Spleen (tissue), 11 donors: ENCODE measurements at regions not wholly inside any gene's neighbourhood (a gene's known extent, or its start where the extent isn't known, plus 50 kb on each side); places are given as distances from the start of the nearest gene placed in this dataset.

ENCODE experiments used
- DNase-seq: peaks from one replicate; pipeline ENCODE4 v3.0.0-alpha.2; 2020
- H3K27ac ChIP-seq, 8 donors: fragments of 200-600 bp; sonication (generic) in 7 of 8; 1 replicate in 4 of 8; 2 replicates in 4 of 8; pipeline versions ENCODE4 v1.5.0 to v1.8.0; 2016 to 2021; ENCODE audit warnings: inconsistent platforms in 4 of 8, mild to moderate bottlenecking in 4 of 8, moderate library complexity in 1 of 8
- H3K27me3 ChIP-seq, 7 donors: fragments of 200-600 bp; sonication (generic) in 6 of 7; replicated peaks in 1 of 7; 1 replicate in 4 of 7; 2 replicates in 3 of 7; pipeline versions ENCODE4 v1.5.0 to v1.8.0; 2016 to 2021; ENCODE audit warnings: inconsistent platforms in 3 of 7, mild to moderate bottlenecking in 1 of 7
- H3K36me3 ChIP-seq, 6 donors: fragments of 200-600 bp; sonication (generic) in 5 of 6; 1 replicate in 4 of 6; 2 replicates in 2 of 6; pipeline versions ENCODE4 v1.5.0 to v1.8.0; 2016 to 2021; ENCODE audit warnings: inconsistent platforms in 2 of 6
- H3K4me1 ChIP-seq, 6 donors: fragments of 200-600 bp; sonication (generic) in 5 of 6; 1 replicate in 3 of 6; 2 replicates in 3 of 6; pipeline versions ENCODE4 v1.5.0 to v1.8.0; 2016 to 2021; ENCODE audit warnings: inconsistent platforms in 3 of 6
- H3K4me3 ChIP-seq, 8 donors: fragments of 200-600 bp; sonication (generic) in 7 of 8; 1 replicate in 4 of 8; 2 replicates in 4 of 8; pipeline versions ENCODE4 v1.5.0 to v1.8.0; 2016 to 2021; ENCODE audit warnings: inconsistent platforms in 4 of 8, mild to moderate bottlenecking in 4 of 8, moderate library complexity in 2 of 8
- H3K9me3 ChIP-seq, 8 donors: fragments of 200-600 bp; sonication (generic) in 7 of 8; 1 replicate in 4 of 8; 2 replicates in 4 of 8; pipeline versions ENCODE4 v1.5.0 to v1.8.0; 2016 to 2021; ENCODE audit warnings: inconsistent platforms in 4 of 8
- POLR2A ChIP-seq, 3 donors: fragments of 450-650 bp; IDR thresholded peaks; one replicate each; pipeline ENCODE4 v1.5.1; 2017; ENCODE audit warnings: antibody characterized with exemption in 3 of 3, mild to moderate bottlenecking in 1 of 3
- POLR2AphosphoS5 ChIP-seq, 3 donors: sonication (generic); formaldehyde crosslinking; IDR thresholded peaks; one replicate each; pipeline ENCODE4 v1.5.1; 2017; ENCODE audit warnings: antibody characterized with exemption in 3 of 3
- WGBS, 5 donors: extraction: QIAGEN DNeasy Blood & Tissue Kit in 3 of 5; methylation state at CpG; one replicate each; pipeline versions ENCODE4 v1.1.5 to v1.1.7; 2013 to 2018; 5-methylcytosine and 5-hydroxymethylcytosine counted together
- intact Hi-C: fragments of 100-400 bp; cut with DNase I; formaldehyde crosslinking; loops from one replicate; pipeline ENCODE4 v1.15.0; 2023; ENCODE audit warnings: low total_unique reads
- TF ChIP-seq, protein P1 (sequence below), 11 experiments: fragments of 200-600 bp in 7 of 11; fragments of 450-650 bp in 4 of 11; sonication (generic) in 4 of 11; IDR thresholded peaks in 8 of 11; conservative IDR thresholded peaks in 3 of 11; 1 replicate in 7 of 11; 2 replicates in 4 of 11; pipeline versions ENCODE4 v1.4.0 to v1.8.0; 2016 to 2021; ENCODE audit warnings: antibody characterized with exemption in 11 of 11, inconsistent platforms in 4 of 11, mild to moderate bottlenecking in 1 of 11
- donor health status: healthy with polysubstance abuse.
- donor health status: DM: no; HTN: no; CAD: no; lungs with moderate emphysema.
- donor health status: DM: no; HTN: no; CAD: no.
- donor health status: Bipolar disorder and iron deficiency.
- donor health status: healthy.
- donor health status: DM: no; HTN: no; CAD: no.
- donor health status: DM: yes; HTN: yes; CAD: no.

GRCh38 chr2:230643576-230644291 is 68.9 kb upstream of the CAB39 start:
- peak; percentile 84 for DNase-seq
- intact Hi-C loops = no loop called here
- H3K9me3 ChIP-seq = peaks cover 0 to 11% (median 0%) of the 10 kb centered on the region in 8 donors
- H3K27me3 ChIP-seq = peaks cover 0 to 15% (median 0%) of the 10 kb centered on the region in 7 donors
- H3K4me3 ChIP-seq = peak overlapping the region in 2 of 8 donors; percentile 2 to 31
- peaks cover 15 to 37% (median 24%) of the 10 kb centered on the region in 6 donors for H3K4me1 ChIP-seq
- 12 to 23% (median 16%) methylated on average over 9 of the region's 9 CpGs for whole genome bisulfite sequencing, 5 donors
- H3K27ac ChIP-seq = peak overlapping the region; percentile 54 to 90 (median 80)
- TF ChIP-seq, protein P1, sequence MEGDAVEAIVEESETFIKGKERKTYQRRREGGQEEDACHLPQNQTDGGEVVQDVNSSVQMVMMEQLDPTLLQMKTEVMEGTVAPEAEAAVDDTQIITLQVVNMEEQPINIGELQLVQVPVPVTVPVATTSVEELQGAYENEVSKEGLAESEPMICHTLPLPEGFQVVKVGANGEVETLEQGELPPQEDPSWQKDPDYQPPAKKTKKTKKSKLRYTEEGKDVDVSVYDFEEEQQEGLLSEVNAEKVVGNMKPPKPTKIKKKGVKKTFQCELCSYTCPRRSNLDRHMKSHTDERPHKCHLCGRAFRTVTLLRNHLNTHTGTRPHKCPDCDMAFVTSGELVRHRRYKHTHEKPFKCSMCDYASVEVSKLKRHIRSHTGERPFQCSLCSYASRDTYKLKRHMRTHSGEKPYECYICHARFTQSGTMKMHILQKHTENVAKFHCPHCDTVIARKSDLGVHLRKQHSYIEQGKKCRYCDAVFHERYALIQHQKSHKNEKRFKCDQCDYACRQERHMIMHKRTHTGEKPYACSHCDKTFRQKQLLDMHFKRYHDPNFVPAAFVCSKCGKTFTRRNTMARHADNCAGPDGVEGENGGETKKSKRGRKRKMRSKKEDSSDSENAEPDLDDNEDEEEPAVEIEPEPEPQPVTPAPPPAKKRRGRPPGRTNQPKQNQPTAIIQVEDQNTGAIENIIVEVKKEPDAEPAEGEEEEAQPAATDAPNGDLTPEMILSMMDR (IDR thresholded peaks at IDR 0.05 in 8 of 11, conservative IDR thresholded peaks at IDR 0.05 in 3 of 11) = no peak
- TF ChIP-seq POLR2A (IDR thresholded peaks at IDR 0.05) = no peak
- TF ChIP-seq POLR2AphosphoS5 (IDR thresholded peaks at IDR 0.05) = peak in 2 of 3 donors; percentile 44 to 86
- no peaks in the 10 kb centered on the region for H3K36me3 ChIP-seq

DNA sequence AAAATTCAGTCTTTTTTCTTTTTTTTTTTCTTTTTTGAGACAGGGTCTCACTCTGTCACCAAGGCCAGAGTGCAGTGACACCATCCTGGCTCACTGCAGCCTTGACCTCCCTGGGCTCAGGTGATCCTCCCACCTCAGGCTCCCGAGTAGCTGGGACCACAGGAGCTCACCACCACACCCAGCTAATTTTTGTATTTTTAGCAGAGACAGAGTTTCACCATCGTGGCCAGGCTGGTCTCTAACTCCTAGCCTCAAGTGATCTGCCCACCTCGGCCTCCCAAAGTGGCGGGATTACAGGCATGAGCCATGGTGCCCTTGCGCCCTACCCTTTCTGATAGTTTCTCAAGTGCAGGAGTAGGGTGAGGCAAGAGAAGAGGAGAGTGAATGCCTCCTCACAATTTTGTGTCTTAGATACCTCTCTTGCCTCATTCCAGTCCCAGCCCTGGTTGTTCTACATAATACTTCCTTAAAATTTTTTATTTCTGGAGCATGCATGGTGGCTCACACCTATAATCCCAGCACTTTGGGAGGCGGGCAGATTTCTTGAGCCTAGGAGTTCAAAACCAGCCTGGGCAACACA is 68.2 kb upstream of the CAB39 start:
- 69 to 84% (median 71%) methylated on average over 6 of the region's 6 CpGs for WGBS, 5 donors
- intact Hi-C loops = no loop called here
- Histone ChIP-seq H3K36me3 (no peaks in the 10 kb centered on the region), H3K9me3 (peaks cover 0 to 11% (median 0%) of the 10 kb centered on the region in 8 donors), H3K27ac (peak overlapping the region in 7 of 8 donors; percentile 68 to 90 (median 80)), H3K27me3 (peaks cover 0 to 20% (median 0%) of the 10 kb centered on the region in 7 donors), H3K4me1 (peaks cover 15 to 37% (median 24%) of the 10 kb centered on the region in 6 donors), H3K4me3 (no peak overlapping the region)
- TF ChIP-seq POLR2AphosphoS5 (IDR thresholded peaks at IDR 0.05) (no peak), POLR2A (IDR thresholded peaks at IDR 0.05) (no peak)
- TF ChIP-seq, protein P1 (IDR thresholded peaks at IDR 0.05 in 8 of 11, conservative IDR thresholded peaks at IDR 0.05 in 3 of 11) = no peak
- DNase-seq = no peak

- DNase-seq = no peak
- peaks cover 0 to 20% (median 0%) of the 10 kb centered on the region in 7 donors for H3K27me3 ChIP-seq
- 86 to 90% (median 88%) methylated on average over 8 of the region's 8 CpGs for WGBS, 5 donors
- H3K4me1 ChIP-seq = peaks cover 8 to 27% (median 14%) of the 10 kb centered on the region in 6 donors
- intact Hi-C loops = no loop called here
- no peaks in the 10 kb centered on the region for H3K36me3 ChIP-seq
- TF ChIP-seq POLR2AphosphoS5 (IDR thresholded peaks at IDR 0.05) (no peak), POLR2A (IDR thresholded peaks at IDR 0.05) (no peak)
- TF ChIP-seq, protein P1 (IDR thresholded peaks at IDR 0.05 in 8 of 11, conservative IDR thresholded peaks at IDR 0.05 in 3 of 11) = no peak
- H3K27ac ChIP-seq = no peak overlapping the region
- H3K4me3 ChIP-seq = no peak overlapping the region
- H3K9me3 ChIP-seq = peaks cover 0 to 11% (median 0%) of the 10 kb centered on the region in 8 donors
Observed at GRCh38 chr2:230648356-230648755, 64.3 kb upstream of the CAB39 start.

DNA sequence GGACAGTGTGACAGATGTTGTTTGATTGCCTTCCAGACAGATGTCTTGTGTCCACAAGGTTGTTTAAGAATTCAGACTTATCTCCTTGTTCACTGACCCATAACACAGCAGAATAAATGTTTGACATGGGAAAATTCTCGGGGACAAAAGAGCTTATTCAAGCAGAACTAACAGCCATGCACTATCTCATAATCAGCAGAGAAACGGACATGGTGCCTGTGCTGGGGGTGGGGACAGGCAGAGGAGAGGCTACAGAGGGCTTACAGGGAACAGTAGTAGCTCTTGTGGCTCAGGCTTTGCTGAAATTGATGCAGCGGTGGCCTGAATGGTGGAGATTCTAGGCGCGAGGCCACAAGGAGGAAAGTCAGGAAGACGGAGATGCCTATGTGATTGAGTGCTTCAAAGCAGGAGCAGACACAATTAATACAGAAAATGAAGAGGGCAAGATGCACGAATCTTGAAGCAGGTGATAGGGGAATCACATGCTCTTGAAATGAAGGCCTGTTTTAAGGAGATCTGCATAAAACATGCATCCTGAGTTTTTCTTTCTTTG is 62.0 kb upstream of the CAB39 start:
- intact Hi-C loops = no loop called here
- Histone ChIP-seq H3K9me3 (peaks cover 0 to 11% (median 0%) of the 10 kb centered on the region in 8 donors), H3K27me3 (peaks cover 0 to 19% (median 0%) of the 10 kb centered on the region in 7 donors), H3K27ac (no peak overlapping the region), H3K4me1 (peaks cover 0 to 13% (median 0%) of the 10 kb centered on the region in 6 donors), H3K36me3 (no peaks in the 10 kb centered on the region), H3K4me3 (no peak overlapping the region)
- no peak for DNase-seq
- TF ChIP-seq POLR2A (IDR thresholded peaks at IDR 0.05) (no peak), POLR2AphosphoS5 (IDR thresholded peaks at IDR 0.05) (no peak)
- TF ChIP-seq, protein P1 (IDR thresholded peaks at IDR 0.05 in 8 of 11, conservative IDR thresholded peaks at IDR 0.05 in 3 of 11) = no peak
- WGBS, 5 donors = 55 to 67% (median 66%) methylated on average over 7 of the region's 7 CpGs
